OCI-LY7 (cell line): ENCODE measurements at regions not wholly inside any gene's neighbourhood (a gene's known extent, or its start where the extent isn't known, plus 50 kb on each side); places are given as distances from the start of the nearest gene placed in this dataset.

ENCODE experiments used
- BruUV-seq: library from RNA; stranded (reverse); fragments of 400-500 nt; replicated peaks from 2 replicates; lab custom pipeline; 2021; lab: Mats Ljungman, UMichigan
- CTCF ChIA-PET: fragments of 300-600 bp; sonication (Branson Sonifier 250); formaldehyde crosslinking; loops from one replicate; lab custom pipeline; 2022; ENCODE audit warnings: antibody characterized with exemption; ENCODE audit not compliant: unreplicated experiment; lab: Charles Lee
- POLR2A ChIA-PET: fragments of 300-600 bp; sonication (Branson Sonifier 250); formaldehyde crosslinking; loops from one replicate; lab custom pipeline; 2022; ENCODE audit warnings: antibody characterized with exemption; lab: Charles Lee
- DNase-seq: peaks from one replicate; pipeline ENCODE4 v3.0.0-alpha.2; 2015; ENCODE audit warnings: low spot score
- H2AFZ ChIP-seq: fragments of 200-600 bp; sonication (generic), shearing (Covaris generic); 2 replicates; pipeline ENCODE4 v1.6.1; 2014; ENCODE audit warnings: mild to moderate bottlenecking, antibody characterized with exemption, low read length, moderate library complexity
- H3K27ac ChIP-seq: fragments of 200-600 bp; sonication (generic); 2 replicates; pipeline ENCODE4 v1.5.1; 2014; ENCODE audit warnings: mixed run types, low read depth, mild to moderate bottlenecking, moderate library complexity, low read length, inconsistent platforms; ENCODE audit not compliant: poor library complexity, severe bottlenecking
- H3K36me3 ChIP-seq: fragments of 200-600 bp; sonication (generic); 2 replicates; pipeline ENCODE4 v1.6.1; 2014; ENCODE audit warnings: mild to moderate bottlenecking, antibody characterized with exemption, low read length, moderate library complexity, mixed read lengths; ENCODE audit not compliant: insufficient read depth
- H3K4me1 ChIP-seq: fragments of 200-600 bp; sonication (generic); 2 replicates; pipeline ENCODE4 v1.5.1; 2014; ENCODE audit warnings: mild to moderate bottlenecking, low read length; ENCODE audit not compliant: insufficient read depth, poor library complexity, severe bottlenecking
- H3K4me2 ChIP-seq: fragments of 200-600 bp; sonication (generic); 2 replicates; pipeline ENCODE4 v1.6.1; 2014; ENCODE audit warnings: mild to moderate bottlenecking, low read length
- H3K4me3 ChIP-seq: fragments of 200-600 bp; sonication (generic); 2 replicates; pipeline ENCODE4 v1.5.1; 2014; ENCODE audit warnings: mild to moderate bottlenecking, low read depth, low read length; ENCODE audit not compliant: poor library complexity, severe bottlenecking
- H3K79me2 ChIP-seq: fragments of 200-600 bp; sonication (generic); 2 replicates; pipeline ENCODE4 v1.6.1; 2016; ENCODE audit warnings: low read depth, mild to moderate bottlenecking, low read length, moderate library complexity, mixed read lengths; ENCODE audit not compliant: insufficient read depth
- H3K9me2 ChIP-seq: fragments of 200-600 bp; sonication (generic); 2 replicates; pipeline ENCODE4 v1.6.1; 2016; ENCODE audit warnings: mild to moderate bottlenecking, low read length, mixed read lengths; ENCODE audit not compliant: insufficient read depth
- H3K9me3 ChIP-seq: fragments of 200-600 bp; sonication (generic); 2 replicates; pipeline ENCODE4 v1.6.1; 2014; ENCODE audit warnings: mild to moderate bottlenecking, mixed run types, low read length, mixed read lengths
- H4K20me1 ChIP-seq: fragments of 200-600 bp; sonication (generic); 2 replicates; pipeline ENCODE4 v1.6.1; 2014; ENCODE audit warnings: mild to moderate bottlenecking, antibody characterized with exemption, low read length, moderate library complexity, mixed read lengths; ENCODE audit not compliant: insufficient read depth
- CTCF ChIP-seq: fragments of 200-600 bp; sonication (generic); conservative IDR thresholded peaks from 2 replicates; pipeline ENCODE4 v1.5.1; 2014; ENCODE audit warnings: mild to moderate bottlenecking, antibody characterized with exemption, low read length, moderate library complexity, mixed read lengths
- EZH2phosphoT487 ChIP-seq: fragments of 200-600 bp; sonication (generic); IDR thresholded peaks from 2 replicates; pipeline ENCODE4 v1.6.1; 2018; ENCODE audit warnings: low read depth, borderline replicate concordance, mild to moderate bottlenecking, mixed run types, antibody characterized with exemption, low read length, moderate library complexity, mixed read lengths
- intact Hi-C: fragments of 100-400 bp; cut with micrococcal nuclease; formaldehyde crosslinking; loops from one replicate; pipeline ENCODE4 v1.10.0; 2022; ENCODE audit not compliant: unreplicated experiment

DNA sequence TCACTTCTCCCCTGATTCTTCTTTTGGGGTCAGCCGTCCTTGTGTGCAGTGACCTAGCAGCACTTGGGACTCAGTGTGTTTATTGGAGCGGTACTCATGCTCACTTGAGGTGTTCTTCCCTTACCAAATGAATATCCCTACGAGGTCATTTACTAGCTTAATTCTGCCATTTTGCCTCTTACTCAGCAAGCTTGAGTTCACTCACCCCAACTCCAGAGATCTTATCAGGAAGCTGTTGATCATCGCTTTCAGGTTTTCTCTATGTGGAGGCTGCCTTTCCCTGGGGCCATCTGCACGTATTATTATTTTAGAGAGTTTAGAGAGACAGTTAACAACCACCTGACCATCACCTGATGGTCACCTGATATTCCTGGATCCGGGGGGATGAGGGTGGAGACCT is 1466.0 kb upstream of the GOT2 start:
- BruUV-seq: no TSS peak

DNA sequence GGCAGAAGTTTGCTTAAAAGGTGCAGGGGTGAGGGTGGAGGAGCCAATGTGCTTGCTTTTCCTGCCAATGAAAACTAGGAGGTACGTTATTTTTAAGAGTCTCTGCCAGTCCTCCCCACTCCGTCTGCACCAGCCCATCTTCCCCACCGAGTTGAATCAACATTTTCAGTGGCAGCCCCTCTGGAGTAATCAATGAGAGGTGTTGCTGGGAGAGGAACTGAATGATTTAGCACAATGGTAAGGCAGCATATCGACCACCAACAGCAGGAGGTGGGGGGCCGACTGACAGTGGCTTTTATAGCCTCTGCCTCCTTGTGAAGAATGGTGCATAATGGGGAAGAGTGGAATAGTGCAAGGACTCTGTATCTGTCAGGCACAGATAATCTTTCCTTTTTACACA is 1465.0 kb upstream of the GOT2 start:
- H3K4me3 ChIP-seq: no peak overlapping the region
- no peak overlapping the region for H2AFZ ChIP-seq
- intact Hi-C loops: no loop called here
- H3K79me2 ChIP-seq: no peaks in the 10 kb centered on the region
- H3K4me2 ChIP-seq: no peak overlapping the region
- POLR2A ChIA-PET: no interaction called here
- H3K36me3 ChIP-seq: no peaks in the 10 kb centered on the region
- no peak overlapping the region for H3K27ac ChIP-seq
- H3K9me3 ChIP-seq: no peaks in the 10 kb centered on the region
- H3K9me2 ChIP-seq: no peaks in the 10 kb centered on the region
- TF ChIP-seq EZH2phosphoT487 (no peak), CTCF (no peak)
- CTCF ChIA-PET: no interaction called here
- no peak for DNase-seq
- no peaks in the 10 kb centered on the region for H4K20me1 ChIP-seq
- no TSS peak for BruUV-seq
- no peaks in the 10 kb centered on the region for H3K4me1 ChIP-seq

More for the DNA sequence above, 1466.0 kb upstream of the GOT2 start:
- Histone ChIP-seq H3K9me3 (no peaks in the 10 kb centered on the region), H3K9me2 (no peaks in the 10 kb centered on the region), H2AFZ (no peak overlapping the region), H3K4me1 (no peaks in the 10 kb centered on the region), H4K20me1 (no peaks in the 10 kb centered on the region), H3K4me3 (no peak overlapping the region), H3K79me2 (no peaks in the 10 kb centered on the region), H3K27ac (no peak overlapping the region), H3K4me2 (no peak overlapping the region), H3K36me3 (no peaks in the 10 kb centered on the region)
- no peak for TF ChIP-seq EZH2phosphoT487
- TF ChIP-seq CTCF: no peak
- ChIA-PET POLR2A (no interaction called here), CTCF (no interaction called here)
- intact Hi-C loops: no loop called here
- no peak for DNase-seq

DNA sequence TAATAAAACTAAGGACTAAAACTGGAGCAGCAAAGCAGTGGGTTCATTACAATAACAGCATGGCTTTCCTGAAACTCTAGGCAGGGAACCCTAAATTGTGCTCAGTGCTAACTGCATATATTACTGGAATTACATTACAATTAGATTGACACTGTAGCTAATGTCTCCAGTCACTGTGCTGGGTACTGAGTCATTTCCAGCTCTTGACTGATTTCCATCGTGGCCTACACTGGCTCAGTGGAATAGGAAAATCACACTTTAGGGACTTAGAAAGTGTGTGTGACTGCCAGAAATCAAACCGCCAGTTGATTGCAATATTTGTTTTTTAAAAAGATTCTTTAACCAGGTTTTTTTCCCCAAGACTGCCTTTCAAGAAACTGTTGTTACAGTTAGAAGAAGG is 1447.4 kb upstream of the GOT2 start:
- no TSS peak for BruUV-seq
- intact Hi-C loops: no loop called here
- Histone ChIP-seq H3K9me2 (no peaks in the 10 kb centered on the region), H3K4me1 (no peaks in the 10 kb centered on the region), H3K4me2 (no peak overlapping the region), H3K36me3 (no peaks in the 10 kb centered on the region), H3K79me2 (no peaks in the 10 kb centered on the region), H4K20me1 (no peaks in the 10 kb centered on the region), H3K27ac (no peak overlapping the region), H3K9me3 (no peaks in the 10 kb centered on the region), H3K4me3 (no peak overlapping the region), H2AFZ (no peak overlapping the region)
- POLR2A ChIA-PET: no interaction called here
- no peak for DNase-seq
- CTCF ChIA-PET: no interaction called here
- TF ChIP-seq EZH2phosphoT487 (no peak), CTCF (no peak)
